ENCODE measurements at regions not wholly inside any gene's neighbourhood (a gene's known extent, or its start where the extent isn't known, plus 50 kb on each side); places are given as distances from the start of the nearest gene placed in this dataset.

GRCh38 chr10:4699950-4700730 lies 125.9 kb upstream of the AKR1E2 start:
- DNase-seq (no peak), ATAC-seq (no peak)
- intact Hi-C loops (cut with DNase I; ENCODE audit: low total_unique reads) (no loop called here), in situ Hi-C loops (cut with MboI; ENCODE audit: low sequenced_read_pairs in 4 of 4) (no loop called here)
- TF ChIP-seq, protein P1, sequence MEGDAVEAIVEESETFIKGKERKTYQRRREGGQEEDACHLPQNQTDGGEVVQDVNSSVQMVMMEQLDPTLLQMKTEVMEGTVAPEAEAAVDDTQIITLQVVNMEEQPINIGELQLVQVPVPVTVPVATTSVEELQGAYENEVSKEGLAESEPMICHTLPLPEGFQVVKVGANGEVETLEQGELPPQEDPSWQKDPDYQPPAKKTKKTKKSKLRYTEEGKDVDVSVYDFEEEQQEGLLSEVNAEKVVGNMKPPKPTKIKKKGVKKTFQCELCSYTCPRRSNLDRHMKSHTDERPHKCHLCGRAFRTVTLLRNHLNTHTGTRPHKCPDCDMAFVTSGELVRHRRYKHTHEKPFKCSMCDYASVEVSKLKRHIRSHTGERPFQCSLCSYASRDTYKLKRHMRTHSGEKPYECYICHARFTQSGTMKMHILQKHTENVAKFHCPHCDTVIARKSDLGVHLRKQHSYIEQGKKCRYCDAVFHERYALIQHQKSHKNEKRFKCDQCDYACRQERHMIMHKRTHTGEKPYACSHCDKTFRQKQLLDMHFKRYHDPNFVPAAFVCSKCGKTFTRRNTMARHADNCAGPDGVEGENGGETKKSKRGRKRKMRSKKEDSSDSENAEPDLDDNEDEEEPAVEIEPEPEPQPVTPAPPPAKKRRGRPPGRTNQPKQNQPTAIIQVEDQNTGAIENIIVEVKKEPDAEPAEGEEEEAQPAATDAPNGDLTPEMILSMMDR (IDR thresholded peaks at IDR 0.05 in 4 of 5, conservative IDR thresholded peaks at IDR 0.05 in 1 of 5) = no peak
- no peak for TF ChIP-seq POLR2A (IDR thresholded peaks at IDR 0.05)
- Histone ChIP-seq H3K27me3 (no peaks in the 10 kb centered on the region), H3K27ac (no peak overlapping the region), H3K36me3 (no peaks in the 10 kb centered on the region), H3K9me3 (no peaks in the 10 kb centered on the region), H3K4me3 (no peak overlapping the region), H3K4me1 (peaks cover 18 to 29% of the 10 kb centered on the region in 2 donors)

DNA sequence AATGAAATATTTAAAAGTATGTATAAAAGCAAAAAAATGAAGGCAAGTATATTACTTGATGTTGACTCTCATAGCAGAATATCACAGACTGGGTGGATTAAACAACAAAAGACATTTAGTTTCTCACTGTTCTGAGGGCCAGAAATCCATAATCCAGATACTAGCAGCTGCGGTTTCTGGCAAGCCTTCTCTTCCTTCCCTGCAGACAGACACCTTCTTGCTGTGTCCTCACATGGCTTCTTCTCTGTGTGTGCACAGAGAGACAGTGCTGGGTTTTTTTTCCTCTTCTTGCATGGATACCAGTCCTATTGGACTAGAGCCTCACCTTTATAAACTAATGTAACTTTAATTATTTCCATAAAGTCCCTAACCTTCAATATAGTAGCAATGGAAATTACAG lies 127.9 kb upstream of the AKR1E2 start:
- Histone ChIP-seq H3K4me3 (no peak overlapping the region), H3K27ac (peak overlapping the region in 2 of 4 donors; percentile 27 to 33), H3K4me1 (peaks cover 16 to 18% of the 10 kb centered on the region in 2 donors), H3K9me3 (no peaks in the 10 kb centered on the region), H3K27me3 (no peaks in the 10 kb centered on the region), H3K36me3 (no peaks in the 10 kb centered on the region)
- DNase-seq = peak; percentile 36 to 42
- ATAC-seq = peak; percentile 86 to 93
- in situ Hi-C loops (cut with MboI; ENCODE audit: low sequenced_read_pairs in 4 of 4) = no loop called here
- intact Hi-C loops (cut with DNase I; ENCODE audit: low total_unique reads) = no loop called here
- TF ChIP-seq, protein P1 (IDR thresholded peaks at IDR 0.05 in 4 of 5, conservative IDR thresholded peaks at IDR 0.05 in 1 of 5) = no peak
- no peak for TF ChIP-seq POLR2A (IDR thresholded peaks at IDR 0.05)

DNA sequence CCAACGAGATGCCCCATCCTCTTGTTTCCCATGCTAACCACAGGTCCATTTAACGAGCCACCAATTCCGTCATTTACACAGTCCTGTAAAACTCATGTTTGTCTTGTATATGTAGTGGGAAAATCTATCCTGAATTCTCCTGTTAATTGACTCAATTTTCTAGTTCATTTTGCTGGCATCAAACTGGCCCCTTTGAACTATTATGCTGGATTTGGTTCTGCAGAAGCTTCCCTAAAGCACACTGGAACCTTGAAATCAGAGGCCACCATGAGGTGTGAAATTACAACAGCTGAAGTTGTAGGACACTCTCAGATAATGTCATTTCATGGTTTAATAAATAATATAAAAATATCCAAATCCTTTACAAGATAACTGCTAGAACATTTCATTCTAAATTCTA lies 129.8 kb upstream of the AKR1E2 start:
- H3K4me3 ChIP-seq = no peak overlapping the region
- H3K27ac ChIP-seq = no peak overlapping the region
- H3K36me3 ChIP-seq = no peaks in the 10 kb centered on the region
- ATAC-seq (no peak), DNase-seq (no peak)
- no peaks in the 10 kb centered on the region for H3K9me3 ChIP-seq
- in situ Hi-C loops (cut with MboI; ENCODE audit: low sequenced_read_pairs in 4 of 4) = no loop called here
- H3K4me1 ChIP-seq = peaks cover 16 to 18% of the 10 kb centered on the region in 2 donors
- TF ChIP-seq, protein P1 (IDR thresholded peaks at IDR 0.05 in 4 of 5, conservative IDR thresholded peaks at IDR 0.05 in 1 of 5) = no peak
- TF ChIP-seq POLR2A (IDR thresholded peaks at IDR 0.05) = no peak
- intact Hi-C loops (cut with DNase I; ENCODE audit: low total_unique reads) = no loop called here
- H3K27me3 ChIP-seq = no peaks in the 10 kb centered on the region

DNA sequence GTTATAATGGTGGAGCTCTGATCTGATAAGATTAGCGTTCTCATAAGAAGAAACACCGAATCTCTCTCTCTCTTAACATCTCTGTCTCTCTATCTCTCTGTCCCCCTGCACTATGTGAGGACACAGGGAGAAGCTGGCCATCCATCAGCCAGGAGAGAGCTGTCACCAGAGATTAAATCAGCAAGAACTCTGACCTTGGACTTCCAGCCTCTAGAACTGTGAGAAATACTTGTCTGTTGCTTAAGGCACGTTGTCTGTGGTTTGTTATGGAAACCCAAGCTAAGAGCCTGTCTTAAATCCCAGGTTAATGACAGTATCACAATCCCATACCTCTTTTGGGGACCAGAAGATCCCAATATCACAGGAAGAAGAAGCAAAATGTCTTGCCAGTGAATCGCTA lies 132.0 kb upstream of the AKR1E2 start:
- H3K27ac ChIP-seq = no peak overlapping the region
- DNase-seq = no peak
- TF ChIP-seq, protein P1 (IDR thresholded peaks at IDR 0.05 in 4 of 5, conservative IDR thresholded peaks at IDR 0.05 in 1 of 5) = no peak
- no peak for TF ChIP-seq POLR2A (IDR thresholded peaks at IDR 0.05)
- in situ Hi-C loops (cut with MboI; ENCODE audit: low sequenced_read_pairs in 4 of 4) (no loop called here), intact Hi-C loops (cut with DNase I; ENCODE audit: low total_unique reads) (no loop called here)
- ATAC-seq = no peak
- no peaks in the 10 kb centered on the region for H3K27me3 ChIP-seq
- no peaks in the 10 kb centered on the region for H3K9me3 ChIP-seq
- H3K36me3 ChIP-seq = no peaks in the 10 kb centered on the region
- H3K4me3 ChIP-seq = no peak overlapping the region
- H3K4me1 ChIP-seq = peaks cover 14 to 16% of the 10 kb centered on the region in 2 donors
